ENCODE measurements at regions not wholly inside any gene's neighbourhood (a gene's known extent, or its start where the extent isn't known, plus 50 kb on each side); places are given as distances from the start of the nearest gene placed in this dataset.
A peak's percentile ranks its signal among the peaks of the same experiment; 100 is the strongest.
"Not testable (repeated sequence)": the region's sequence is repeated elsewhere in the genome, so short reads cannot be mapped to it uniquely, and the experiment has no call there.

- no peak for DNase-seq
These were observed 256.4 kb downstream of the NR2F2 start for GRCh38 chr15:96586901-96587300.

DNA sequence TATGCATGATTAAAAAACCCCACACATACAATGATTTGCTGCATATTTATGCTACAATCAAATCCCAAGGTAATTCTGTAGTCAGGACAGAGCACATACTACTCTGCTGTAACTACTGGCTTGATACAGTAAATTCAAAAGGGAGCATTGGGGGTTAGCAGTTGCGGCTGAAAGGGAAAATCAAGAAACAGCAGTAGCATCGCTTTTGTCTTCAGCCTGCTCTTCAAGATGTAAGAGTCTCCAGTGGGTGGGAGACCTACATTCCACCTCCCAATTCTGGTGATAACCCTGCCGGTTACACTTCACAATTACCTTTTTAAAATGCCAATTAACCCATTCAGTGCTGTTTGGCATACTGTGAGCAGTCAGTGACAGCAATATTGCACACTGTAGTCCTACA, 259.4 kb downstream of the NR2F2 start:
- DNase-seq, result no peak

GRCh38 chr15:96593735-96594134, 263.2 kb downstream of the NR2F2 start:
- DNase-seq, result no peak

DNA sequence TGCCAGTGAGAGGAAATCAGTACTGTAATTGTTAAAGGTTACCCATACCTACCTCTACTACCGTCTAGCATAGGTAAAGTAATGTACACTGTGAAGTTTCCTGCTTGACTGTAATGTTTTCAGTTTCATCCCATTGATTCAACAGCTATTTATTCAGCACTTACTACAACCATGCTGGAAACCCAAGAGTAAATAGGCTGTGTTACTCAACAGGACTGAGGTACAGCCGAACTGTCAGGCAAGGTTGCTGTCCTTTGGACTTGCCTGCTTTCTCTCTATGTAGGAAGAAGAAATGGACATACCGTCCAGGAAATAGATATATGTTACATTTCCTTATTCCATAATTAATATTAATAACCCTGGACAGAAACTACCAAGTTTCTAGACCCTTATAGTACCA, 265.5 kb downstream of the NR2F2 start:
- DNase-seq, result no peak

GRCh38 chr15:96598514-96598913, 268.0 kb downstream of the NR2F2 start:
- no peak for DNase-seq

- DNase-seq, result no peak
These were observed 268.8 kb downstream of the NR2F2 start for GRCh38 chr15:96599268-96599667.

DNA sequence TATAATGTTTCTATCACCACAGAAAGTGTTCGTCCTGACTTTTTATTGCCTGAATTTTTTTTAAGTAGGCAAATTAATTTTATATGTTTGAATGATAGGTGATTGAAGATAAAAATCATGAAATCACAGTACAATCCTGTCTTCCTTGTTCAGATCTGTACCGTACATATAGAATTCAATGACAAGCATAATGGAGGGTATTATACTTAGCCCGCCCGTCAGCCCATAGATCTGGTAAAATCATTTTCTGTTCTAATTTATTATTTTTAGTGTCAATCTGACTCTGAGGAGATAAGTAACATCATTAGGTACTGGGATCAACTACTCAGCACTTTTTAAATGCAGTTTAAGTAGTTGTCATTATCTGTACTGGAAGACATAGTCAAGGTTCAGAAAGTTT, 269.9 kb downstream of the NR2F2 start:
- no peak for DNase-seq

DNA sequence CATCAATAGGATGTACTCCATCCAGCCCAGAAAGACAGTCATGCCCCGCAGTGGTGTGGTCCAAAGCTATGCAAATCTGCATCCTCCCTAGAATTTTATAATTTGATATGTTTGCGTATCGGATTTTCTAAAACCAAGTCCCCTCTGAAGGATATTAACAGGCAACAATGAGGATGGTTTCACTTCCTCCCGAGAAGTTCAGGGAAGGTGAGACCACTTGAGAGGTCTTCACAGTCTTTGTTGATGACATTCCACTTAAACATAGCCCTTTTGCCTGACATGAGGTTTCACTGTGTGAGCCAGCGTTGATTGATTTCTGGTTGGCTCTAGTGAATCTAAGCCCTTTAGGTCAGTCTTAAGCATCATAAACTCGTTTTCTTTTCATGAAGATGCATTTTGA, 276.1 kb downstream of the NR2F2 start:
- DNase-seq, result no peak

DNA sequence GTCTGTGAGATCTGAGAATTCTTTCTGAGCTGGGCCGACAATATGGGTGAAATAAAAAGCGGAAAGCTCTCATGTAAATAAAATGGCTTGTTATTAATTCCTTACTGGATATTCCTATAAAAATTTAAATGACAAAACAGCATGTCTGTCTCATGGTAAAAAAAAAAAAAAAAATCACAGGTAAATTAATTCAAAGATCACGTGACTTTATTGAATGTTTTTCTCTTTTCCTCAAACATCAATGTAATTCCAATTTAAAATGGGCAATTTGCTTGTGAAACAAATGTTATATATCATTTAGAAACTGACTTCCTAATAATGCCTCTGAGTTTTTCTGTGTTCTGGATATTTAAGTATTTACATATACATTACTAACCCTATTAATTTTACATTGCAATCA, 280.3 kb downstream of the NR2F2 start:
- no peak for DNase-seq

DNA sequence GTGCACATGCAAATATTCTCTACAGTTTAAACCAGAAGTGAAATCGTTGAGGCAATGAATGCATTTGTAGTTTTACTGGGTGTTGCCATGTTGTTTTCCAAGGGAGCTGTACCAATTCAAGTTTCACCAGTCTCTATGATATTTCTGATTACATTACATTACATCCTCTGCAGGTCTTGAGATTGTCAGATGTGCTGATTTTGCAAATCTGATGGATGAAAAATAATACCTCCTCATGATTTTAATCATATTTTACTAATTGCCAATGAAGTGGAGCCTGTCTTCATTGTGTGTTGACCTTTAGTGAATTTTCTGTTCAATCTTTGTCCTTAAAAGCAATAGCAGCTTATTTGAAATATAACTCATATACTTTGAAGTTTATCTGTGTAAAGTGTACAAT, 282.4 kb downstream of the NR2F2 start:
- DNase-seq, result no peak

DNA sequence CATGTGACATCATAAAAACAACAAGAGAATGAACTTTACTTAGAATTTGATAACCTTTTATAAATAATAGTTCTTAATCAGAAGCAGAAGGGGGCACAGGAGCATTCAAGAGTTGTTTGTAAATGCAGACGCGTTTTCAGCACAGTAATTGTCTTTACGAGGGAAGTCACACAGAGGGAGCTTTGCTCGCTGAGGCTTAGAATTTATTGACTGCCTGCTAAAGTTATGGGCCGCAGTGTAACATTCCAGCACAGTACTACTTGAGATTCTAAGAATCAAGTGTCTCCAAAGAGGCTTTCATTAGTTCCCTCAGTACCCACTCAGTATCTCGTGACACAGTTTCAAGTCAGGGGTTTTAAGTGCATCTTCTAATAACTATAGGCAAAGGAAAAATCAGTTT, 288.7 kb downstream of the NR2F2 start:
- DNase-seq, result no peak

GRCh38 chr15:96622714-96623113, 292.2 kb downstream of the NR2F2 start:
- no peak for DNase-seq

- no peak for DNase-seq
These were observed 294.8 kb downstream of the NR2F2 start for GRCh38 chr15:96625256-96625655.

GRCh38 chr15:96627031-96627568, 296.6 kb downstream of the NR2F2 start:
- DNase-seq, result no peak

DNA sequence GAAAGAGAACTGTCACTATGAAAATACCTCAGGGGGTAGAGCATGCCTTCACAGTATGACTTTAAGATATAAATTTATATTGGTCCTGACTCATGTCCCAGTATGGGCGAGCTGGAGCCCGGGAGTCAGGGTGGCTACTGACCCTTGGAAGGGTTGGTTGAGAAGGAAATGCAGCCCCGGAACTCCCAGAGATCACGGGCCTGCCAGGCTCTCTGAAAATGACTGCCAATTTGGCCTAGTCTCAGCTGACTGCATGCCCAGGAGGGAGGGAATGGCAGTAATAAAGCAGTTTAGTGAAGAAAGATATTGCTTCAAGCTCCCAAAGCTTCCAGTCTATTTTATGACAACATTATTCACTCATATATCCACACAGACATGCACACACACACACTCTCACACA, 299.0 kb downstream of the NR2F2 start:
- peak; percentile 36 for DNase-seq

- DNase-seq, result no peak
These were observed 308.3 kb downstream of the NR2F2 start for GRCh38 chr15:96638793-96639192.

DNA sequence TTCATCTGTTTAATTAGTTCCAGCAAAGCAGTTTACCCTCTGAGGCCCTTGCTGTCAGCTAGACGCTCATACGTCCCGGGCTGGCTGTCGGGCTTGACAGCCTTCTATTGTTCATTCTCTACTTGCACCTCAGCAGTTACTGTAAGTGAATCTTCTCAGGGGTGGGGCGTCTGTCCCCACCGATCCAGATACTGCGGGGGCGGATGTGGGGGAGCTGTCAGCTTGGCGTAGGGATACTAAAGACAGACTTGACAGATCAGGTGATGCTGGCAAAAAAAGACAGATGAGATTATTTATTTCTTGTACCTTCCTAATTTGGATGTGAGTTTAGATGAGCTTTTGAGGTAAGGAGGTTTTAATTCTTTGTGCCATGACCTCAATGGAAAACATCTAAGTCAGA, 315.3 kb downstream of the NR2F2 start:
- DNase-seq, result no peak

DNA sequence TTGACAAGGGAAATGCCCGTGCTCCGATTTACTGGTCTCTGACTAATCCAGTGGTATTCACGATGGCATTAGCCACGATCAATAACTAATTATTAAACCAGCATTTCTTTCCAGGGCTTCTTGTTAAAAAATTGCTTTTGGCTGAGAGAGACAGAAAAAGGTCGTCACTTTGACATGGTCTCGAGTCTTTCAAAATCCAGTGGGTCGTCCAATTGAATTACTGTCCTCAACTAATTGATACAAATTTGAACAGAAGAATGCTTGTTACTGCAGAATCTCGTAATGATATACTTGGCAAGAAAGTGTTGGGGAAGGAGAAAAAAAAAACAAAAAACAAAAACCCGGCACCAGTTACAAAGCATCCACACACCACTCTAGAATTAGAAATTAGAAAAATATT, 318.4 kb downstream of the NR2F2 start:
- DNase-seq, result no peak

DNA sequence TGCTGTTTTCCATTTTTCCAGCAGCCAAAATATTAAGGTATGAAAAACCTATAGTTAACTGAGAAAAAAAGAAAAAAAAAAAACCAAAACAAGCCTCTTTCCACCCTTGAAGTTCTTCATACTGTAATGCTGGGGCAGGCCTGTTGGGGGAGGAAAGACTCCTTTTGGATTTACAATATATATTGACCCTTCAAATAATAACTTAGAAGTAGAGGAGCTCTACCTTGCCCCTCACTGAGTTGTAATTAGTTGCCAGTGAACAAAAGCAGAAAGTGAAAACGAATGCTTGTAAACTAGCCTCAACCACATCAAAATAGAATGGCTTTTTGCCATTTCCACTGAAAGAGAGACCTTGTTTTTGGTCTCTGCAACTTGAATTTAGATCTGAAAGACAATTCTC, 326.6 kb downstream of the NR2F2 start:
- no peak for DNase-seq

- not testable (repeated sequence) for DNase-seq
These were observed 336.5 kb downstream of the NR2F2 start for GRCh38 chr15:96666979-96667378.

DNA sequence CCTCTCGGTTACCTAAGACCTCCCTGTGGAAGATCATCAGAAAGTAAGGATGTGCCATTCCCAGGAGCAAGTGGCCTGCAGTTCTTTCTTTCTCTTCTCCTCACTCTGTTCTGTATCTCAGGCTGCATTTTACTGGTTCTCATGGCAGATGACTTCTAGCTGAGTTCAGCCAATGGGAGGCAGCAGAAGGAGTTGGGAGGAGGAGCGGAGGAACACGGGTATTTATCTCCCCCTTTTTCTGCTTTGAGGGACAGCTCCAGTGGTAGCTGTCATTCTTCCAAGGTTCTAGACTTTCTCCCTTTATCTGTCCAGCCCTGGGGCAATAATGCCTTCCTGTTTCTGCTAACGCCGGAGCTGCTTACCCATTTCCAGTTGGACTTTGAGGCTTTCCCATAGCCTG, 339.9 kb downstream of the NR2F2 start:
- no peak for DNase-seq

- DNase-seq, result no peak
These were observed 342.1 kb downstream of the NR2F2 start for GRCh38 chr15:96672629-96673028.

DNA sequence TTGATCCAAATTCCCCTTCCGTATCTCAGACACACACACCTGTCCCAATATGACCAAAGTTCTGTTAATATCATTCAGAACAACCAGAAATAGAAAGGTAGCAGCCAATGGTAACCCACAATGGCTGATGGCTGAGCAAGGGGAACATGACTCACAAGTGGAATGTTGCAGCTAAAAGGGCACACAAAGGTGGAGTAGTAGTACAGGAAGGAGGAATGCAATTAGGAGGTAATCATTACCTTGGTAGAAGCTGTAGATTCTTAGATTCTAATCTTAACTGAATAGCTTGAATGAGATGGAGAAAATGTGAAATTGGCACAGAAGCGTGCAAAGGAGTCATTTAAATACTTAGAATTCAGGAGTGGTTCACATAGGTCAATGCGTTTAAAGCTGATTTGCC, 347.9 kb downstream of the NR2F2 start:
- no peak for DNase-seq

DNA sequence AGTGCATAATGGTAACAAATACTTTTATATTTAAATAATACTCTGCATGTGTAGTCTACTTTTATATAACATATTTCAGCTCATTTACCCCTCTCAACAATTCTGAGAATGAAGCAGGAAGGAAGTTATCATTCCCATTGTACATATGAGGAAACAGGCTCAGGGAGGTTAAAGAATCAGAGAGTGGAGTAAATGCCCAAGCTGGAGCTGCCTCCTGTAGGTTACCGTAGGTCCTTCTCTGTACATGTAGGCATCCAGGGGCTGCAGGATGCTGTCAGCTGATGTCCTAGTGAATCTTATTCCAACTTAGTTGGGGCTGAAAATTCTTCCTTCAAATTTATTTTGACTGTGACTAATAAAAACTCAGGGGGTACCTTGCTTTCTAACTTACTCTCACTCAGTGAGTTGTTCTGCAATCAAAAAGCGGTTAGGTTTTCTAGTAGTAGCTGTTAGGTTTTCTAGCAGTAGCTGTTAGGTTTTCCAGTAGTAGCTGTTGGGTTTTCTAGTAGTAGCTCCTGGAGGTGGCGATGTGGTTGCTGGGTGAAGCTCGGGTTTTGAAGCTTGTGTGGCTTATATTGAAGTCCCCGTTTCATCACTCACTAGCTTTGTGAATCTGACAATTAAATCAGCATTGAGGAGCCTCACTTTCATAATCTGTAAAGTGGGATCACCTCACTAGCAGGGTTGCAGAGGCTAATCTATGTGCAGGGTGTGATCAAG, 357.0 kb downstream of the NR2F2 start:
- no peak for DNase-seq

GRCh38 chr15:96690733-96691132, 360.2 kb downstream of the NR2F2 start:
- no peak for DNase-seq

Measured in midbrain (tissue), 1 donor.